ENCODE measurements at regions not wholly inside any gene's neighbourhood (a gene's known extent, or its start where the extent isn't known, plus 50 kb on each side); places are given as distances from the start of the nearest gene placed in this dataset.

GRCh38 chr18:10289951-10290637 is 164.3 kb upstream of the APCDD1 start:
- Histone ChIP-seq H3K4me3 (ENCODE audit: low read depth, low read length) (no peak overlapping the region), H3K4me1 (ENCODE audit: control insufficient read depth, insufficient read depth, low read length, poor library complexity, severe bottlenecking) (no peaks in the 10 kb centered on the region), H3K27me3 (ENCODE audit: control insufficient read depth, insufficient read depth, low read length) (no peaks in the 10 kb centered on the region), H3K36me3 (ENCODE audit: control insufficient read depth, insufficient read depth, low read length) (no peaks in the 10 kb centered on the region), H3K9me3 (ENCODE audit: control insufficient read depth in 2 of 2, low read length in 2 of 2) (no peaks in the 10 kb centered on the region), H3K27ac (ENCODE audit: insufficient read depth, low read length, poor library complexity, severe bottlenecking) (no peak overlapping the region)
- Mint-ChIP-seq H3K9me3 (peaks cover 0 to 6% (median 0%) of the 10 kb centered on the region in 7 donors), H3K4me1 (no peaks in the 10 kb centered on the region), H3K4me3 (no peak overlapping the region), H3K27me3 (peaks cover 9% of the 10 kb centered on the region), H3K27ac (no peak overlapping the region), H3K36me3 (no peaks in the 10 kb centered on the region)
- ATAC-seq (ENCODE audit: low read depth in 2 of 2) (no peak), DNase-seq (no peak)

GRCh38 chr18:10290638-10291235 is 163.7 kb upstream of the APCDD1 start:
- Mint-ChIP-seq H3K36me3 (no peaks in the 10 kb centered on the region), H3K27ac (no peak overlapping the region), H3K9me3 (peaks cover 0 to 6% (median 0%) of the 10 kb centered on the region in 7 donors), H3K27me3 (peaks cover 9% of the 10 kb centered on the region), H3K4me3 (no peak overlapping the region), H3K4me1 (no peaks in the 10 kb centered on the region)
- H3K36me3 ChIP-seq (ENCODE audit: control insufficient read depth, insufficient read depth, low read length): no peaks in the 10 kb centered on the region
- no peaks in the 10 kb centered on the region for H3K4me1 ChIP-seq (ENCODE audit: control insufficient read depth, insufficient read depth, low read length, poor library complexity, severe bottlenecking)
- no peak overlapping the region for H3K4me3 ChIP-seq (ENCODE audit: low read depth, low read length)
- DNase-seq: no peak
- H3K9me3 ChIP-seq (ENCODE audit: control insufficient read depth in 2 of 2, low read length in 2 of 2): no peaks in the 10 kb centered on the region
- H3K27ac ChIP-seq (ENCODE audit: insufficient read depth, low read length, poor library complexity, severe bottlenecking): no peak overlapping the region
- ATAC-seq (ENCODE audit: low read depth in 2 of 2): no peak
- H3K27me3 ChIP-seq (ENCODE audit: control insufficient read depth, insufficient read depth, low read length): no peaks in the 10 kb centered on the region

DNA sequence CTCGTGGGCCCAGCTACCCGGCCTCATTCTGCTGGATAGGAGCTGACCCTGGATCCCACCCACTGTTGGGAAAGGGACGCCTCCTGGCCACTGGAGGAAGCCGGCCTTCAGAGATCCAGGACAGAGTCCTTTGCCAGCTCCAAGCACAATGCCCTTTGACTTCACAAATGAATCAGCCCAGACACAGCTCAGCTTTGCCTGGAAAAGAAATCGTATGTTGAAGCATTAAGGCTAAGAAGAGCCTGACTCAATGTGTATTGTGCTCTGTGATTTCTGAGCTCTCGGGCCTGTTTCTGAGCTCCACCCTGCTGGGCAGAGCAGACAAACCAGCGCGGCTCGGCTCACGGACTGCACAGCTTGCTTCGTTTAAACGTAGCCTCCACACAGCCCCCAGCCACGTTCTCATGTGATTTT is 162.9 kb upstream of the APCDD1 start:
- Histone ChIP-seq H3K4me3 (ENCODE audit: low read depth, low read length) (no peak overlapping the region), H3K36me3 (ENCODE audit: control insufficient read depth, insufficient read depth, low read length) (no peaks in the 10 kb centered on the region), H3K27ac (ENCODE audit: insufficient read depth, low read length, poor library complexity, severe bottlenecking) (no peak overlapping the region), H3K4me1 (ENCODE audit: control insufficient read depth, insufficient read depth, low read length, poor library complexity, severe bottlenecking) (no peaks in the 10 kb centered on the region), H3K9me3 (ENCODE audit: control insufficient read depth in 2 of 2, low read length in 2 of 2) (no peaks in the 10 kb centered on the region), H3K27me3 (ENCODE audit: control insufficient read depth, insufficient read depth, low read length) (no peaks in the 10 kb centered on the region)
- H3K27ac Mint-ChIP-seq: no peak overlapping the region
- no peak for ATAC-seq (ENCODE audit: low read depth in 2 of 2)
- H3K4me3 Mint-ChIP-seq: no peak overlapping the region
- no peaks in the 10 kb centered on the region for H3K36me3 Mint-ChIP-seq
- peaks cover 9% of the 10 kb centered on the region for H3K27me3 Mint-ChIP-seq
- DNase-seq: no peak
- H3K9me3 Mint-ChIP-seq: peaks cover 0 to 4% (median 0%) of the 10 kb centered on the region in 7 donors
- H3K4me1 Mint-ChIP-seq: no peaks in the 10 kb centered on the region

DNA sequence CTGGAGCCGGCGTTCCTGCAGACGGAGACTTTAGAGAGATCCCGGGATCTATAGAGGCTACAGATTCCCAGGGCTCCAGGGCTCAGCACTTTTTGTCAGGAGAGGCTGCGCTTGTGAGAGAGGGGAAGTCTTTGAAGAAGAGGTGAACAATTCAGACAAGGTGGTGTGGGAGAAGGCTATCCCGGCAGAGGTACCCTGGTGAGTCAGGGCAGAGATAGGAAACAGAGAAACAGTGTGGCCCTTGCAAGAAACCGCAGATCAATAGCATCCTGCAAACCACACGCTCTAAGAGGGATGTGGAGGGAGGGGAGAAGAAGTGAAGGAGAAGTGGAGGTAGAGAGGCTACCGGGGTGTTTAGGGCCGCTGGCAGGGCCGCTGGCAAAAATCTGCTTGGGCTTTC is 160.5 kb upstream of the APCDD1 start:
- no peak for DNase-seq
- H3K4me1 ChIP-seq (ENCODE audit: control insufficient read depth, insufficient read depth, low read length, poor library complexity, severe bottlenecking): no peaks in the 10 kb centered on the region
- H3K9me3 ChIP-seq (ENCODE audit: control insufficient read depth in 2 of 2, low read length in 2 of 2): no peaks in the 10 kb centered on the region

DNA sequence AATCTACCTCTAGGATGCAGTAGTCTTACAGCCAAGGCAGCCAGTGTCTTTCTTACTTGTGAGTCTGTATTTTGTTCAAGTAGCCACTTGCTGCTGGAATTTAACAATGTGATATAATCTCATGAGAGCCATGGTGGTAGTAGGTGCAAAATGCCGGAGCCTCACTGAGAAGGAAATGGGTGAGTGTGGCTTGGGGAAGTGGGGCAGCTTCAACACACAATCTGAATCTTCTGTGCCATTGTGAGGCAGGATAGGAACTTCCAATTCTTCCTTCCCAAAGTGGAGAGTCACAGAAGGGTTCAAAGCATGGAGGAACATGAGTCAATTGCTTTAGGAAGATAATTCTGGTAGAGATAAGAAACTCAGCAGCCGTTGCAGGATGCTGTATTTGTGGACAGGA is 158.7 kb upstream of the APCDD1 start:
- Mint-ChIP-seq H3K9me3 (no peaks in the 10 kb centered on the region), H3K4me3 (no peak overlapping the region), H3K27ac (no peak overlapping the region), H3K27me3 (peaks cover 5% of the 10 kb centered on the region), H3K4me1 (no peaks in the 10 kb centered on the region), H3K36me3 (no peaks in the 10 kb centered on the region)
- no peaks in the 10 kb centered on the region for H3K36me3 ChIP-seq (ENCODE audit: control insufficient read depth, insufficient read depth, low read length)
- H3K27me3 ChIP-seq (ENCODE audit: control insufficient read depth, insufficient read depth, low read length): no peaks in the 10 kb centered on the region
- H3K4me1 ChIP-seq (ENCODE audit: control insufficient read depth, insufficient read depth, low read length, poor library complexity, severe bottlenecking): no peaks in the 10 kb centered on the region
- H3K4me3 ChIP-seq (ENCODE audit: low read depth, low read length): no peak overlapping the region
- ATAC-seq (ENCODE audit: low read depth in 2 of 2) (no peak), DNase-seq (no peak)
- H3K9me3 ChIP-seq (ENCODE audit: control insufficient read depth in 2 of 2, low read length in 2 of 2): no peaks in the 10 kb centered on the region
- H3K27ac ChIP-seq (ENCODE audit: insufficient read depth, low read length, poor library complexity, severe bottlenecking): no peak overlapping the region

More for the DNA sequence above, 160.5 kb upstream of the APCDD1 start:
- H3K27ac ChIP-seq (ENCODE audit: insufficient read depth, low read length, poor library complexity, severe bottlenecking): no peak overlapping the region
- no peak overlapping the region for H3K4me3 Mint-ChIP-seq
- H3K9me3 Mint-ChIP-seq: peaks cover 0 to 4% (median 0%) of the 10 kb centered on the region in 7 donors
- H3K4me1 Mint-ChIP-seq: no peaks in the 10 kb centered on the region
- peaks cover 5% of the 10 kb centered on the region for H3K27me3 Mint-ChIP-seq
- H3K27ac Mint-ChIP-seq: no peak overlapping the region
- H3K36me3 Mint-ChIP-seq: no peaks in the 10 kb centered on the region
- no peak overlapping the region for H3K4me3 ChIP-seq (ENCODE audit: low read depth, low read length)
- H3K36me3 ChIP-seq (ENCODE audit: control insufficient read depth, insufficient read depth, low read length): no peaks in the 10 kb centered on the region
- no peaks in the 10 kb centered on the region for H3K27me3 ChIP-seq (ENCODE audit: control insufficient read depth, insufficient read depth, low read length)
- ATAC-seq (ENCODE audit: low read depth in 2 of 2): no peak

- no peak overlapping the region for H3K4me3 ChIP-seq (ENCODE audit: low read depth, low read length)
- H3K27ac ChIP-seq (ENCODE audit: insufficient read depth, low read length, poor library complexity, severe bottlenecking): no peak overlapping the region
- Mint-ChIP-seq H3K9me3 (peaks cover 0 to 2% (median 0%) of the 10 kb centered on the region in 7 donors), H3K4me3 (no peak overlapping the region), H3K27me3 (peaks cover 5% of the 10 kb centered on the region), H3K27ac (peak overlapping the region in 1 of 3 donors; percentile 50), H3K4me1 (no peaks in the 10 kb centered on the region), H3K36me3 (no peaks in the 10 kb centered on the region)
- H3K27me3 ChIP-seq (ENCODE audit: control insufficient read depth, insufficient read depth, low read length): no peaks in the 10 kb centered on the region
- no peaks in the 10 kb centered on the region for H3K9me3 ChIP-seq (ENCODE audit: control insufficient read depth in 2 of 2, low read length in 2 of 2)
- no peaks in the 10 kb centered on the region for H3K36me3 ChIP-seq (ENCODE audit: control insufficient read depth, insufficient read depth, low read length)
- no peak for DNase-seq
- no peaks in the 10 kb centered on the region for H3K4me1 ChIP-seq (ENCODE audit: control insufficient read depth, insufficient read depth, low read length, poor library complexity, severe bottlenecking)
- ATAC-seq (ENCODE audit: low read depth in 2 of 2): no peak
Observed at GRCh38 chr18:10296491-10296890, 157.9 kb upstream of the APCDD1 start.

GRCh38 chr18:10297086-10297485 is 157.3 kb upstream of the APCDD1 start:
- DNase-seq: no peak
- Mint-ChIP-seq H3K9me3 (peaks cover 0 to 2% (median 0%) of the 10 kb centered on the region in 7 donors), H3K4me1 (no peaks in the 10 kb centered on the region), H3K4me3 (no peak overlapping the region), H3K27me3 (peaks cover 5% of the 10 kb centered on the region), H3K36me3 (no peaks in the 10 kb centered on the region), H3K27ac (no peak overlapping the region)
- no peak for ATAC-seq (ENCODE audit: low read depth in 2 of 2)
- Histone ChIP-seq H3K4me1 (ENCODE audit: control insufficient read depth, insufficient read depth, low read length, poor library complexity, severe bottlenecking) (no peaks in the 10 kb centered on the region), H3K36me3 (ENCODE audit: control insufficient read depth, insufficient read depth, low read length) (no peaks in the 10 kb centered on the region), H3K4me3 (ENCODE audit: low read depth, low read length) (no peak overlapping the region), H3K9me3 (ENCODE audit: control insufficient read depth in 2 of 2, low read length in 2 of 2) (no peaks in the 10 kb centered on the region), H3K27me3 (ENCODE audit: control insufficient read depth, insufficient read depth, low read length) (no peaks in the 10 kb centered on the region), H3K27ac (ENCODE audit: insufficient read depth, low read length, poor library complexity, severe bottlenecking) (no peak overlapping the region)

DNA sequence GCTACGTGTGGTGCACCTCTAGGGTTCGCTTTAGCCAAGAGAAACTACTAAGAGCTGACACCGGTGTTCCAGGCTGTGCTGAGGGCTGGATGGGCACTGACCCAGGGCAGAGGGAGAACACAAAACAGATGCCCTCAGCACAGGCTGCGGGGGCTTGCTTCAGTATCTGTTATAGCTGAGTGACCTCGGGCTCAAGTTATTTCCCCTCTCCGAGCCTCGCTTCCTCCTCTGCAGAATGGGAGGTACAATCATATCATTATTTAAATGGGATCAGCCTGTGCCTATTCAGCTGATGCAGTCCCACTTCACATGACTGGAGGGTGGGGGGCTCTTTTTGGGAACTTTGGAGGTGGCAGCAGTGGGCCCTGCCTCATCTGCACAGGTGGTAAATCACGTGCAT is 156.1 kb upstream of the APCDD1 start:
- Mint-ChIP-seq H3K27ac (no peak overlapping the region), H3K4me1 (no peaks in the 10 kb centered on the region), H3K36me3 (no peaks in the 10 kb centered on the region), H3K27me3 (peaks cover 5% of the 10 kb centered on the region), H3K9me3 (peaks cover 0 to 2% (median 0%) of the 10 kb centered on the region in 7 donors), H3K4me3 (no peak overlapping the region)
- no peaks in the 10 kb centered on the region for H3K27me3 ChIP-seq (ENCODE audit: control insufficient read depth, insufficient read depth, low read length)
- H3K4me3 ChIP-seq (ENCODE audit: low read depth, low read length): no peak overlapping the region
- ATAC-seq (ENCODE audit: low read depth in 2 of 2) (no peak), DNase-seq (no peak)
- no peaks in the 10 kb centered on the region for H3K4me1 ChIP-seq (ENCODE audit: control insufficient read depth, insufficient read depth, low read length, poor library complexity, severe bottlenecking)
- no peaks in the 10 kb centered on the region for H3K36me3 ChIP-seq (ENCODE audit: control insufficient read depth, insufficient read depth, low read length)
- H3K27ac ChIP-seq (ENCODE audit: insufficient read depth, low read length, poor library complexity, severe bottlenecking): no peak overlapping the region
- no peaks in the 10 kb centered on the region for H3K9me3 ChIP-seq (ENCODE audit: control insufficient read depth in 2 of 2, low read length in 2 of 2)
